Trophoblast cell (in vitro differentiated cells and primary cell): ENCODE measurements at regions not wholly inside any gene's neighbourhood (a gene's known extent, or its start where the extent isn't known, plus 50 kb on each side); places are given as distances from the start of the nearest gene placed in this dataset.

Experiments used
- DNase-seq, 2 donors: peaks; one replicate each; pipeline ENCODE4 v3.0.0-alpha.2; 2016
- H2AFZ ChIP-seq: 2 replicates; pipeline ENCODE4 v1.6.1; 2013; ENCODE audit warnings: low read length, moderate library complexity, mild to moderate bottlenecking; ENCODE audit not compliant: insufficient read depth, poor library complexity
- H2AK5ac ChIP-seq: 2 replicates; pipeline ENCODE4 v1.6.1; 2013; ENCODE audit warnings: mild to moderate bottlenecking, low read length
- H2BK120ac ChIP-seq: 2 replicates; pipeline ENCODE4 v1.6.1; 2013; ENCODE audit warnings: low read length, mild to moderate bottlenecking, moderate library complexity; ENCODE audit not compliant: insufficient read depth, poor library complexity
- H2BK12ac ChIP-seq: 2 replicates; pipeline ENCODE4 v1.6.1; 2013; ENCODE audit warnings: mild to moderate bottlenecking, low read length, moderate library complexity
- H2BK5ac ChIP-seq: 2 replicates; pipeline ENCODE4 v1.6.1; 2013; ENCODE audit warnings: low read length, low read depth, moderate library complexity, mild to moderate bottlenecking; ENCODE audit not compliant: poor library complexity
- H3K14ac ChIP-seq: 2 replicates; pipeline ENCODE4 v1.6.1; 2013; ENCODE audit warnings: mild to moderate bottlenecking, low read length
- H3K18ac ChIP-seq: 2 replicates; pipeline ENCODE4 v1.6.1; 2013; ENCODE audit warnings: mild to moderate bottlenecking, low read length
- H3K23ac ChIP-seq: 2 replicates; pipeline ENCODE4 v1.6.1; 2013; ENCODE audit warnings: low read length
- H3K27ac ChIP-seq: 2 replicates; pipeline ENCODE4 v1.5.1; 2013; ENCODE audit warnings: low read depth, mild to moderate bottlenecking, inconsistent platforms, low read length, moderate library complexity
- H3K27me3 ChIP-seq: 2 replicates; pipeline ENCODE4 v1.6.1; 2013; ENCODE audit warnings: inconsistent platforms, mild to moderate bottlenecking, low read length, moderate library complexity; ENCODE audit not compliant: insufficient read depth
- H3K36me3 ChIP-seq, 2 experiments: 1 replicate in 1 of 2; 2 replicates in 1 of 2; pipeline ENCODE4 v1.6.1; 2013; ENCODE audit warnings: low read length in 2 of 2, mild to moderate bottlenecking in 2 of 2, moderate library complexity in 1 of 2; ENCODE audit not compliant: insufficient read depth in 2 of 2, control insufficient read depth in 1 of 2
- H3K4ac ChIP-seq: 2 replicates; pipeline ENCODE4 v1.6.1; 2013; ENCODE audit warnings: low read depth, mild to moderate bottlenecking, low read length, moderate library complexity
- H3K4me1 ChIP-seq, 2 experiments: 1 replicate in 1 of 2; 2 replicates in 1 of 2; pipeline ENCODE4 v1.6.1; 2013; ENCODE audit warnings: low read length in 2 of 2, mild to moderate bottlenecking in 2 of 2, moderate library complexity in 1 of 2; ENCODE audit not compliant: insufficient read depth in 2 of 2, control insufficient read depth in 1 of 2
- H3K4me2 ChIP-seq: 2 replicates; pipeline ENCODE4 v1.6.1; 2013; ENCODE audit warnings: inconsistent platforms, mild to moderate bottlenecking, low read length, moderate library complexity
- H3K4me3 ChIP-seq: 2 replicates; pipeline ENCODE4 v1.5.1; 2013; ENCODE audit warnings: mild to moderate bottlenecking, low read depth, low read length, inconsistent platforms
- H3K79me1 ChIP-seq: one replicate; pipeline ENCODE4 v1.6.1; 2013; ENCODE audit warnings: low read length
- H3K79me2 ChIP-seq: 2 replicates; pipeline ENCODE4 v1.6.1; 2013; ENCODE audit warnings: low read length, mild to moderate bottlenecking; ENCODE audit not compliant: control insufficient read depth, insufficient read depth, poor library complexity
- H3K9ac ChIP-seq: 2 replicates; pipeline ENCODE4 v1.6.1; 2013; ENCODE audit warnings: mild to moderate bottlenecking, low read length
- H3K9me3 ChIP-seq: 2 replicates; pipeline ENCODE4 v1.6.1; 2013; ENCODE audit warnings: low read depth, mild to moderate bottlenecking, control low read depth, inconsistent platforms, low read length; ENCODE audit not compliant: insufficient read depth
- H4K12ac ChIP-seq: 2 replicates; pipeline ENCODE4 v1.6.1; 2013; ENCODE audit warnings: low read depth, mild to moderate bottlenecking, low read length, moderate library complexity
- H4K8ac ChIP-seq: 2 replicates; pipeline ENCODE4 v1.6.1; 2013; ENCODE audit warnings: low read depth, mild to moderate bottlenecking, low read length, moderate library complexity
- H4K91ac ChIP-seq: one replicate; pipeline ENCODE4 v1.6.1; 2013; ENCODE audit warnings: low read depth, mild to moderate bottlenecking, low read length, moderate library complexity
- WGBS: extraction: QIAGEN DNeasy Blood & Tissue Kit; methylation state at CpG from one replicate; pipeline ENCODE4 v1.1.7; 2013; ENCODE audit warnings: missing lambda C conversion rate; ENCODE audit not compliant: insufficient read length, insufficient coverage; ENCODE audit errors: extremely low coverage; 5-methylcytosine and 5-hydroxymethylcytosine counted together

DNA sequence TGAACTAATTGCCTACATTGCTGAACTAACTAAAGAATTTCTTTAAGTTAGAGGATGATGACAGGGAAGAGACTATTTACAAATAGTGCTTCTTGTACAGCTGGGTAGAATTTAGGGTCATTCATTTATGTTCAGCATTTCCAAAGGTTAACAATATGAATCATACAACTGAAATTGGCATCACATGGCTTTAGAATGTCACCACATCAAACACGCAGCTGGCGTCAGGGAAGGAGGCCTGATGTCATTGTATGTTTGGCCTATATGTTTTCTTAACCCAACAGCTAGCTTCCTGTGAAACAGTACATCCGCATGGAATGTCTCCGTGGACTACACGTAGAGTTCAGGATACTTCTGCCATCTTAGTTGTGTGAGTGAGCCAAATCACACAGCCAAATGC is 99.0 kb upstream of the TNFSF11 start:
- H3K23ac ChIP-seq = no peak overlapping the region
- H2AFZ ChIP-seq = no peak overlapping the region
- H4K8ac ChIP-seq = no peak overlapping the region
- peaks cover 3% of the 10 kb centered on the region for H3K9me3 ChIP-seq
- no peaks in the 10 kb centered on the region for H3K4me1 ChIP-seq
- H4K12ac ChIP-seq = no peak overlapping the region
- H3K18ac ChIP-seq = no peak overlapping the region
- no peak overlapping the region for H3K4me2 ChIP-seq
- no peaks in the 10 kb centered on the region for H3K36me3 ChIP-seq
- no peaks in the 10 kb centered on the region for H3K79me2 ChIP-seq
- H3K27ac ChIP-seq = no peak overlapping the region
- no CpG with 5 or more reads among the region's 5 CpGs for WGBS
- H3K79me1 ChIP-seq = no peaks in the 10 kb centered on the region
- H2AK5ac ChIP-seq = no peak overlapping the region
- no peak for DNase-seq
- no peak overlapping the region for H3K4ac ChIP-seq
- no peak overlapping the region for H3K4me3 ChIP-seq
- no peak overlapping the region for H4K91ac ChIP-seq
- no peaks in the 10 kb centered on the region for H3K27me3 ChIP-seq
- H3K14ac ChIP-seq = no peak overlapping the region
- H3K9ac ChIP-seq = no peak overlapping the region
- H2BK12ac ChIP-seq = no peak overlapping the region
- no peak overlapping the region for H2BK120ac ChIP-seq
- no peak overlapping the region for H2BK5ac ChIP-seq

DNA sequence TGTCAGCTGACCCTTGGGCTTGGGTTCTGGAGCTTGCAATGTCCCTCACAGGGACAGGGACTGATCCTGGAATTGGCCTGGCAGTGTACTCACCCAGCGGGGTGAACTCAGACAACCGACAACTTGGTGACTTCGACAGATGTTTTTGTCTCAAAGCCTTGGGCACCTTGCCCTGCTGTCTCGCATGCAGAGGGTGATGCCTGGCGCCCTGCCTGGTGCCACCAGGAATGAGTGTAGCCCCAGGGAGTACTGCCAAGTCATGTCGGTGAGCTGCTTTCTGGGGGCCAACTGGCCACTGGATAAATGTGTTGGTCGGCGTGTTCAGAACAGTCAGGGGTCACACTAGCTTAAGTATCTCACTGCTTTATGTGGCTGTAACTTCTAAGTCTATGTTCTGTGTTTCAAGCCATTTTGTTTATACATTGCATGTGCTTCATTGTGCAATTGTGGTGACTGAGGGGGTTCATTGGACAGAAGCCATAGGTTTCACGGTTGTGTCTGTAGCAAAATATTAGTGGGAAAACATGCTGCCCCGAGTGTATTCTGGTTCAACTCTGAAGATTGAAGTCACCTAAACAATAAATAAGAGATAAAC is 96.3 kb upstream of the TNFSF11 start:
- Histone ChIP-seq H3K79me1 (no peaks in the 10 kb centered on the region), H4K8ac (no peak overlapping the region), H3K79me2 (no peaks in the 10 kb centered on the region), H3K4me2 (no peak overlapping the region), H3K4ac (no peak overlapping the region), H3K4me1 (no peaks in the 10 kb centered on the region), H3K27me3 (no peaks in the 10 kb centered on the region), H4K12ac (no peak overlapping the region), H3K14ac (no peak overlapping the region), H3K23ac (no peak overlapping the region), H3K9ac (no peak overlapping the region), H4K91ac (no peak overlapping the region), H3K36me3 (no peaks in the 10 kb centered on the region), H2BK5ac (no peak overlapping the region), H3K18ac (no peak overlapping the region), H3K9me3 (peaks cover 3% of the 10 kb centered on the region), H2BK12ac (no peak overlapping the region), H3K27ac (no peak overlapping the region), H2AK5ac (no peak overlapping the region), H2BK120ac (no peak overlapping the region), H2AFZ (no peak overlapping the region), H3K4me3 (no peak overlapping the region)
- WGBS = no CpG with 5 or more reads among the region's 10 CpGs
- no peak for DNase-seq

DNA sequence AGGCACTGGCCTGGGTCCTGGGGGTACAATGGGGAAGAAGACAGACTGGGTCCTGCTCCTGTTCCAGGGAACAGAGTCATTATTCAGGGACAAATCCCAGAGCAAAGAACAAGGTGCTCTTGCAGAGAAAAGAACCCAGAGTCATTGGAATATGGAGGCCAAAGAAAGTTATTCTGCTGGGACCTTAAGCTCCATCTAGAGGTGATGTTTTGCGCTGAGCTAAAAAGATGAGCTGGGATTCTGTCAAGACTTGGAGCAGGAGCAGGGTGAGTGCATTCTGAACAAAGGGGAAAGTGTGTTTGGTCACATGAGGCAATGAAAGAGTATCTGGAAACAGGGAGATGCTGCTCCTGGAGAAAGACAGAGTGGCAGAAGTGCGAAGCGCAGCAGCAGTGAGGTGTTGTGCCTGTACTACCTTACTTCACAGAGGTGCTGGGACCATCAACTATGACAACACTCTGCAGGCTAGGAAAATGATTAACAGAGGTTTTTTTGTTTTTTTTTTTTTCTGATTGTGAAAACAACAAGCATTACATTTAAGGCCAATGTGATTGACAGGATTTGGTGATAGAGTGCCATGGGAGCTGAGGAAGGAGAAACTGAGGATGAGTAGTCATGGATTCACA is 95.3 kb upstream of the TNFSF11 start:
- Histone ChIP-seq H3K4me2 (no peak overlapping the region), H2BK120ac (no peak overlapping the region), H3K23ac (no peak overlapping the region), H3K4me3 (no peak overlapping the region), H3K18ac (no peak overlapping the region), H3K36me3 (no peaks in the 10 kb centered on the region), H4K91ac (no peak overlapping the region), H3K9ac (no peak overlapping the region), H4K8ac (no peak overlapping the region), H2AFZ (no peak overlapping the region), H3K79me1 (no peaks in the 10 kb centered on the region), H4K12ac (no peak overlapping the region), H3K27ac (no peak overlapping the region), H3K9me3 (peaks cover 3% of the 10 kb centered on the region), H3K4ac (no peak overlapping the region), H3K27me3 (no peaks in the 10 kb centered on the region), H2BK5ac (no peak overlapping the region), H3K14ac (no peak overlapping the region), H2BK12ac (no peak overlapping the region), H2AK5ac (no peak overlapping the region), H3K4me1 (no peaks in the 10 kb centered on the region), H3K79me2 (no peaks in the 10 kb centered on the region)
- WGBS = no CpG with 5 or more reads among the region's 3 CpGs
- peak in 1 of 2 donors; percentile 9 for DNase-seq

DNA sequence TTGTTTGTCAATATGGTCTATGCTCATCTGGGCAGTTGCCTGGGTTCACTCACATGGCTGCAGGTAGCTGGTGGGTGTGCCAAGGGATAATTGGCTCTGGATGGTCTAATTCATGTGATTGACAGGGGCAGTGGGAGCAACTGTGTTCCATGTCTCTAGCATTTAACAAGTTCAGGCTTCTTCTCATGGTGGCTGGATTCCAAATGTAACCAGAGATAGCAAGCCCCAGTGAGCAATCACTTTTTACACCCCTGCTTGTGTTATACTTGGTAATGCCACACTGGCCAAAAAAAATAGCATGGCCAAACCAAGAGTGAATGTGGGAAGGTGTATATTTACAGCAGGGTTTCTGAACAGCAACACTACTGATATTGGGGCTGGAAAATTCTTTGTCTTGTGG is 89.6 kb upstream of the TNFSF11 start:
- H3K4me1 ChIP-seq = no peaks in the 10 kb centered on the region
- H3K18ac ChIP-seq = no peak overlapping the region
- no peak overlapping the region for H3K14ac ChIP-seq
- H3K36me3 ChIP-seq = no peaks in the 10 kb centered on the region
- H4K12ac ChIP-seq = no peak overlapping the region
- no peak for DNase-seq
- H3K27ac ChIP-seq = no peak overlapping the region
- H3K4me2 ChIP-seq = no peak overlapping the region
- H3K23ac ChIP-seq = no peak overlapping the region
- no peaks in the 10 kb centered on the region for H3K79me2 ChIP-seq
- H4K8ac ChIP-seq = no peak overlapping the region
- H3K9me3 ChIP-seq = no peaks in the 10 kb centered on the region
- H3K79me1 ChIP-seq = no peaks in the 10 kb centered on the region
- H3K4ac ChIP-seq = no peak overlapping the region
- no peak overlapping the region for H3K9ac ChIP-seq
- no peak overlapping the region for H2AK5ac ChIP-seq
- H2BK5ac ChIP-seq = no peak overlapping the region
- H2AFZ ChIP-seq = no peak overlapping the region
- no peak overlapping the region for H2BK120ac ChIP-seq
- H3K4me3 ChIP-seq = no peak overlapping the region
- H3K27me3 ChIP-seq = no peaks in the 10 kb centered on the region
- H4K91ac ChIP-seq = no peak overlapping the region
- H2BK12ac ChIP-seq = no peak overlapping the region
